Uterus (tissue), 2 donors: ENCODE measurements at regions not wholly inside any gene's neighbourhood (a gene's known extent, or its start where the extent isn't known, plus 50 kb on each side); places are given as distances from the start of the nearest gene placed in this dataset.

Experiments used
- POLR2A ChIP-seq, 2 donors: fragments of 450-650 bp; IDR thresholded peaks; one replicate each; pipeline ENCODE4 v1.6.1; 2016; ENCODE audit warnings: antibody characterized with exemption in 2 of 2, mild to moderate bottlenecking in 1 of 2, moderate library complexity in 1 of 2
- TF ChIP-seq, protein P1 (sequence below), 4 experiments: fragments of 200-600 bp in 2 of 4; fragments of 450-650 bp in 2 of 4; sonication (generic) in 2 of 4; IDR thresholded peaks; one replicate each; pipeline ENCODE4 v1.5.1; 2016 to 2019; ENCODE audit warnings: antibody characterized with exemption in 4 of 4, mild to moderate bottlenecking in 2 of 4, moderate library complexity in 1 of 4

DNA sequence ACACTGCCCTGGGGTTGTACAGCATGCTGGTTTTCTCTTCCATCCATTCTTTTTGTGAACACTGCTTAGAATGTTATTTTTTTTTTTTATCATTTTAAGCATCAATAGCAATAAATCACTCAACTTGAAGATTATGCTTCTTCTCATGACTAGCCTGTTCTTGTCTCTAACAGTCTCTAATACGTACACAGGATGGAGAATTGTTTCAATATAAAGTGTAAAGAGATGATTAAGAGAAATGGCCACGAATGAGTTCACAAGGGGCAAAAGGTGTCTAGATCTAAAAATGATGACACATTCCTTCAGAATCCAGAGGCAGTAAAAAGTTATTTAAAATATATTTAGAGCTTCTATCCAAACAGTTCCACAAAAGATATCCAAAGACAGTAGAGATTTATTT lies 390.2 kb downstream of the HDGFL1 start:
- TF ChIP-seq, protein P1, sequence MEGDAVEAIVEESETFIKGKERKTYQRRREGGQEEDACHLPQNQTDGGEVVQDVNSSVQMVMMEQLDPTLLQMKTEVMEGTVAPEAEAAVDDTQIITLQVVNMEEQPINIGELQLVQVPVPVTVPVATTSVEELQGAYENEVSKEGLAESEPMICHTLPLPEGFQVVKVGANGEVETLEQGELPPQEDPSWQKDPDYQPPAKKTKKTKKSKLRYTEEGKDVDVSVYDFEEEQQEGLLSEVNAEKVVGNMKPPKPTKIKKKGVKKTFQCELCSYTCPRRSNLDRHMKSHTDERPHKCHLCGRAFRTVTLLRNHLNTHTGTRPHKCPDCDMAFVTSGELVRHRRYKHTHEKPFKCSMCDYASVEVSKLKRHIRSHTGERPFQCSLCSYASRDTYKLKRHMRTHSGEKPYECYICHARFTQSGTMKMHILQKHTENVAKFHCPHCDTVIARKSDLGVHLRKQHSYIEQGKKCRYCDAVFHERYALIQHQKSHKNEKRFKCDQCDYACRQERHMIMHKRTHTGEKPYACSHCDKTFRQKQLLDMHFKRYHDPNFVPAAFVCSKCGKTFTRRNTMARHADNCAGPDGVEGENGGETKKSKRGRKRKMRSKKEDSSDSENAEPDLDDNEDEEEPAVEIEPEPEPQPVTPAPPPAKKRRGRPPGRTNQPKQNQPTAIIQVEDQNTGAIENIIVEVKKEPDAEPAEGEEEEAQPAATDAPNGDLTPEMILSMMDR (IDR thresholded peaks at IDR 0.05), result no peak
- TF ChIP-seq POLR2A (IDR thresholded peaks at IDR 0.05), result no peak
